Colonic mucosa (tissue), 4 donors: ENCODE measurements at regions not wholly inside any gene's neighbourhood (a gene's known extent, or its start where the extent isn't known, plus 50 kb on each side); places are given as distances from the start of the nearest gene placed in this dataset.
"Not testable (repeated sequence)": the region's sequence is repeated elsewhere in the genome, so short reads cannot be mapped to it uniquely, and the experiment has no call there.

Experiments
- DNase-seq: peaks from one replicate; pipeline ENCODE4 v3.0.0-alpha.2; 2020
- H3K27ac ChIP-seq: fragments of 200-600 bp; one replicate; pipeline ENCODE4 v1.8.0; 2021
- H3K27me3 ChIP-seq: fragments of 200-600 bp; one replicate; pipeline ENCODE4 v1.8.0; 2021
- H3K36me3 ChIP-seq: fragments of 200-600 bp; one replicate; pipeline ENCODE4 v1.8.0; 2021
- H3K4me1 ChIP-seq: fragments of 200-600 bp; one replicate; pipeline ENCODE4 v1.8.0; 2021; ENCODE audit warnings: mild to moderate bottlenecking
- H3K4me3 ChIP-seq: fragments of 200-600 bp; one replicate; pipeline ENCODE4 v1.8.0; 2021
- H3K9ac ChIP-seq, 2 donors: one replicate each; pipeline ENCODE4 v1.7.0; 2013; ENCODE audit warnings: control low read depth in 2 of 2, low read depth in 2 of 2, low read length in 2 of 2
- H3K9me3 ChIP-seq: fragments of 200-600 bp; one replicate; pipeline ENCODE4 v1.8.0; 2021
- intact Hi-C: fragments of 100-400 bp; cut with DNase I; formaldehyde crosslinking; loops from one replicate; pipeline ENCODE4 v1.14.1; 2022
- TF ChIP-seq, protein P1 (sequence below): fragments of 200-600 bp; IDR thresholded peaks from one replicate; pipeline ENCODE4 v1.8.0; 2022; ENCODE audit warnings: antibody characterized with exemption, mild to moderate bottlenecking
- donor health status: healthy.
- donor health status: DM: no; HTN: no; CAD: no.
- donor health status: DM: no; HTN: no; CAD: no.

DNA sequence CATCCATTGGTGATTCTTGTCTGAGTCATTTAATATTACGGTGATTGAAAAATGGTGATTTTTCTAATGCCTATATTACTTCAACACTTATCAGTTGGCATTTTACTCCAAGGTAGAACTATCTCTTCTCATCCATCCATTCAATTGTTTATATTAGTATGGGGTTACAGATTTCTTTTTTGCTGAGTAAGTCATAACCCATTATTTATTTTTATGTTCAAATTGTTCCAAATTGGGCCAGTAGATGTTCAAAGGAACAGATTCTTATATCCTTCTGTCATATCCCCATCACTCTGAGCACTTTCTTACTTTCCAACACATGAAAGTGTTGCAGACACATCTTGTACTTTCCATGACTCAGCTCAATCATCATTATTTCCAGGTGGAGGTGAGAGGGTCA lies 466.8 kb upstream of the CAMK1G start:
- Histone ChIP-seq H3K9ac (no peak overlapping the region), H3K9me3 (no peaks in the 10 kb centered on the region), H3K27me3 (no peaks in the 10 kb centered on the region), H3K27ac (no peak overlapping the region), H3K4me1 (no peaks in the 10 kb centered on the region), H3K4me3 (no peak overlapping the region), H3K36me3 (no peaks in the 10 kb centered on the region)
- DNase-seq: no peak
- TF ChIP-seq, protein P1, sequence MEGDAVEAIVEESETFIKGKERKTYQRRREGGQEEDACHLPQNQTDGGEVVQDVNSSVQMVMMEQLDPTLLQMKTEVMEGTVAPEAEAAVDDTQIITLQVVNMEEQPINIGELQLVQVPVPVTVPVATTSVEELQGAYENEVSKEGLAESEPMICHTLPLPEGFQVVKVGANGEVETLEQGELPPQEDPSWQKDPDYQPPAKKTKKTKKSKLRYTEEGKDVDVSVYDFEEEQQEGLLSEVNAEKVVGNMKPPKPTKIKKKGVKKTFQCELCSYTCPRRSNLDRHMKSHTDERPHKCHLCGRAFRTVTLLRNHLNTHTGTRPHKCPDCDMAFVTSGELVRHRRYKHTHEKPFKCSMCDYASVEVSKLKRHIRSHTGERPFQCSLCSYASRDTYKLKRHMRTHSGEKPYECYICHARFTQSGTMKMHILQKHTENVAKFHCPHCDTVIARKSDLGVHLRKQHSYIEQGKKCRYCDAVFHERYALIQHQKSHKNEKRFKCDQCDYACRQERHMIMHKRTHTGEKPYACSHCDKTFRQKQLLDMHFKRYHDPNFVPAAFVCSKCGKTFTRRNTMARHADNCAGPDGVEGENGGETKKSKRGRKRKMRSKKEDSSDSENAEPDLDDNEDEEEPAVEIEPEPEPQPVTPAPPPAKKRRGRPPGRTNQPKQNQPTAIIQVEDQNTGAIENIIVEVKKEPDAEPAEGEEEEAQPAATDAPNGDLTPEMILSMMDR: no peak
- intact Hi-C loops: no loop called here

DNA sequence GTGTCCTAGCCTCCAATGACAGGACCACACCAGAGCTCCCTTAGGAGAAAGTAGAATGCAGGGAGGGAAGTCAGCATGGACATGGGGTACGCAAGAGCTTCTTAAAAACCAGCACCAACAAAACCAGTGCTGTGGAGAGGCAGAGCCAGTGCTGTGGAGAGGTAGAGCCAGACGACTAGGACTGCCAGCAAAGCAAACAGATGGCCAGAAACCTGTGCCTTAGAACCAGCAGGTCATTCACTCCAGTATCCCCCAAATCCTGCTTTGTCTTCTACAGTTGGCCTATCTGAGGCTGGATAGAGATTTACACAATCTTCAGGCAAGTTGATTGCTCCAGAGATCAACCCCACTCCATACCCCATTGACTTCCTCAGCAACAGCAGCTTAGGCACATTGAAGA lies 459.9 kb upstream of the CAMK1G start:
- Histone ChIP-seq H3K4me1 (no peaks in the 10 kb centered on the region), H3K4me3 (no peak overlapping the region), H3K27me3 (no peaks in the 10 kb centered on the region), H3K36me3 (no peaks in the 10 kb centered on the region), H3K9me3 (no peaks in the 10 kb centered on the region), H3K27ac (no peak overlapping the region), H3K9ac (no peak overlapping the region)
- TF ChIP-seq, protein P1: no peak
- DNase-seq: no peak
- intact Hi-C loops: no loop called here

DNA sequence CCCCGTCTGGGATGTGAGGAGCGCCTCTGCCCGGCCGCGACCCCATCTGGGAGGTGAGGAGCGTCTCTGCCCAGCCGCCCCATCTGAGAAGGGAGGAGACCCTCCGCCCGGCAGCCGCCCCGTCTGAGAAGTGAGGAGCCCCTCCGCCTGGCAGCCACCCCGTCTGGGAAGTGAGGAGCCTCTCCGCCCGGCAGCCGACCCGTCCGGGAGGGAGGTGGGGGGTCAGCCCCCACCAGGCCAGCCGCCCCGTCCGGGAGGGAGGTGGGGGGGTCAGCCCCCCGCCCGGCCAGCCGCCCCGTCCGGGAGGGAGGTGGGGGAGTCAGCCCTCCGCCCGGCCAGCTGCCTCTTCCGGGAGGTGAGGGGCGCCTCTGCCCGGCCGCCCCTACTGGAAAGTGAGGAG lies 454.4 kb upstream of the CAMK1G start:
- H3K9ac ChIP-seq, DNase-seq, H3K4me3 ChIP-seq, H3K27me3 ChIP-seq, H3K9me3 ChIP-seq, H3K4me1 ChIP-seq, intact Hi-C loops, H3K27ac ChIP-seq, H3K36me3 ChIP-seq: not testable (repeated sequence)

DNA sequence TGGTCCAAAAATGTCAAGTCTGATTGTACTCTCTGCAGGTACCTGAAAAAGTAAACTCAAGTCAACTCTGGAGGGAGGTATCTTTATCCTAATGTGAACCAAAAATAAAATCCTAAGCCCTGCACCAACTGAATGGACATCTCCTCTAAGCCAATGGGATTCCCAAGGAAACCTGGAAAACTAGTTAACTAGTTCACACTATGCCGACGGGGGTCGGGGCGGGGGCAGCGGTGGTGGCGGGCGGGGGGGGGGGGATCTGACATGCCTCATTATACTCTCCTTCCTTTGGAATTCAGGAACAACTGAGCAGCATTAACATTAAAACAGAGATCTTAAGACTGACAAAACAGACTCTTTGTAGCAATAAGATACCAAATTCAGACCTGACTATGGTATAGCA lies 452.6 kb upstream of the CAMK1G start:
- Histone ChIP-seq H3K9me3 (no peaks in the 10 kb centered on the region), H3K4me3 (no peak overlapping the region), H3K27ac (no peak overlapping the region), H3K9ac (no peak overlapping the region), H3K27me3 (no peaks in the 10 kb centered on the region), H3K4me1 (no peaks in the 10 kb centered on the region), H3K36me3 (no peaks in the 10 kb centered on the region)
- no peak for DNase-seq
- intact Hi-C loops: no loop called here
- TF ChIP-seq, protein P1: no peak

DNA sequence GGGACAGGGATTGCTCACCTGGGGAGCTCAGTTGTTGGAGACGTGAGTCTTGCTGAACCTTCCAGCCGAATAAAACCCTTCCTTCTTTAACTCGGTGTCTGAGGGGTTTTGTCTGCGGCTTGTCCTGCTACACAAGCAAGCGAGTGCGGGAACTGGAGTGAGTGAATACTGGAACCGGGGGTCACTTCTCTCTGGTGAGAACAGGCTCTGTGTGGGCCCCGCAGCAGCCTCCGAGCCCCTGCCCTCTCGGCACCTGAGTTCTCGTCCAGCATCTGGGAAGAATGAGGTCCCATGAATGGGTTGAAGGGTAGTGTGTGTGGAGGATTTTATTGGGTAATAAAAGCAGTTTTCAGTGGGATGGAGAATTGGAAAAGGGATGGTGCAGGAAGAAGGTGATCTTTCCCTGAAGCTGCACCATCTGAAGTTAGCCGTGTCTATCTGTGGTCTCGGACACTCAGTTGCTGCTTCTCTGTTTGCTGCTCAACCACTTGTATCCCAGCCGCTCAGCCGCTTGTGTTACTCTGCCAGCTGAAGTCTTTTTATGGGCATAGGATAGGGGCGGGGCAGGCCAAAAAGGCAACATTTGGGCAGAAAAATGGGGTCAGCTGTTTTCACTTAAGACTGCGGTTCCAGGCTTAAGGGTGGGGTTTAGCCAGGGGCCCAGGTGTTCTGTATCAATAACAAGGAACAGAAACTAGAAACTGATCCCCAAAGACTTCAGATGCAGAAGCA lies 450.6 kb upstream of the CAMK1G start:
- Histone ChIP-seq H3K9me3 (no peaks in the 10 kb centered on the region), H3K27ac (no peak overlapping the region), H3K9ac (no peak overlapping the region), H3K4me1 (no peaks in the 10 kb centered on the region), H3K36me3 (no peaks in the 10 kb centered on the region), H3K4me3 (no peak overlapping the region), H3K27me3 (no peaks in the 10 kb centered on the region)
- DNase-seq: peak; percentile 20
- intact Hi-C loops: no loop called here
- TF ChIP-seq, protein P1: no peak

DNA sequence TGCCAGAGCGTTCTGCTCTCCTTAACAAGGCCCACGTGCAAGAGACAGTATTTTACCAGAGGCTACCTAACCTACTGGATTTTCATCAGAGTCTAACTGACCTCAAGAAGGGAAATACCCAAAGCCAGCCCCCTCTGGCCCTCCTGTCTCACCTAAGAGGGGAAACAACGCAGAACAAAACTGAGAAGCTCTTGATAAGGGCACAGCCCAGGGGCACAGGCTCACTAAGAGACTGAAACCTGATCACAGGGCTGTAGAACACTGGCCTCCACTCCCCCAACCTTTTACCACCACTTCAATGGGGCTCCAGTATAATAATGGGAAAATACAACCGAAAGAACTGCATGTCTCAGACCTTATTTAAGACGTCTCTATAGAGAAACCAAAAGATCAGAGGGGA lies 449.5 kb upstream of the CAMK1G start:
- Histone ChIP-seq H3K4me3 (no peak overlapping the region), H3K4me1 (no peaks in the 10 kb centered on the region), H3K9ac (no peak overlapping the region), H3K36me3 (no peaks in the 10 kb centered on the region), H3K27ac (no peak overlapping the region), H3K9me3 (no peaks in the 10 kb centered on the region), H3K27me3 (no peaks in the 10 kb centered on the region)
- no peak for DNase-seq
- TF ChIP-seq, protein P1: no peak
- intact Hi-C loops: no loop called here
